ENCODE measurements at regions not wholly inside any gene's neighbourhood (a gene's known extent, or its start where the extent isn't known, plus 50 kb on each side); places are given as distances from the start of the nearest gene placed in this dataset.
"Not testable (repeated sequence)": the region's sequence is repeated elsewhere in the genome, so short reads cannot be mapped to it uniquely, and the experiment has no call there.

- DNase-seq (no peak), ATAC-seq (ENCODE audit: poor library complexity) (no peak)
- intact Hi-C loops (cut with DNase I) = no loop called here
Measured at GRCh38 chr9:31364171-31364570, 1020.3 kb upstream of the ACO1 start.

- ATAC-seq (ENCODE audit: poor library complexity) (no peak), DNase-seq (no peak)
- intact Hi-C loops (cut with DNase I) = no loop called here
Measured at GRCh38 chr9:31372799-31373587, 1011.5 kb upstream of the ACO1 start.

GRCh38 chr9:31377358-31377757 lies 1007.1 kb upstream of the ACO1 start:
- DNase-seq = no peak

GRCh38 chr9:31388660-31389059 lies 995.8 kb upstream of the ACO1 start:
- ATAC-seq (ENCODE audit: poor library complexity) = no peak
- no peak for DNase-seq
- intact Hi-C loops (cut with DNase I) = no loop called here

More at GRCh38 chr9:31377358-31377757, 1007.1 kb upstream of the ACO1 start:
- intact Hi-C loops (cut with DNase I) = no loop called here
- ATAC-seq (ENCODE audit: poor library complexity) = no peak

- intact Hi-C loops (cut with DNase I) = no loop called here
- DNase-seq (no peak), ATAC-seq (ENCODE audit: poor library complexity) (no peak)
Measured at GRCh38 chr9:31389075-31389474, 995.4 kb upstream of the ACO1 start.

GRCh38 chr9:31390403-31391025 lies 993.9 kb upstream of the ACO1 start:
- intact Hi-C loops (cut with DNase I) = no loop called here
- DNase-seq (no peak), ATAC-seq (ENCODE audit: poor library complexity) (no peak)

GRCh38 chr9:31393240-31393639 lies 991.2 kb upstream of the ACO1 start:
- intact Hi-C loops (cut with DNase I) = no loop called here
- ATAC-seq (ENCODE audit: poor library complexity) (no peak), DNase-seq (no peak)

GRCh38 chr9:31394015-31394473 lies 990.4 kb upstream of the ACO1 start:
- ATAC-seq (ENCODE audit: poor library complexity) = peak; percentile 66
- no peak for DNase-seq
- intact Hi-C loops (cut with DNase I) = no loop called here

- intact Hi-C loops (cut with DNase I) = no loop called here
- ATAC-seq (ENCODE audit: poor library complexity) (no peak), DNase-seq (no peak)
Measured at GRCh38 chr9:31412081-31412480, 972.4 kb upstream of the ACO1 start.

- DNase-seq (no peak), ATAC-seq (ENCODE audit: poor library complexity) (no peak)
- intact Hi-C loops (cut with DNase I) = no loop called here
Measured at GRCh38 chr9:31415164-31415563, 969.3 kb upstream of the ACO1 start.

GRCh38 chr9:31418419-31418818 lies 966.0 kb upstream of the ACO1 start:
- DNase-seq (no peak), ATAC-seq (ENCODE audit: poor library complexity) (no peak)
- intact Hi-C loops (cut with DNase I) = no loop called here

- DNase-seq; intact Hi-C loops (cut with DNase I); ATAC-seq (ENCODE audit: poor library complexity): not testable (repeated sequence)
Measured at GRCh38 chr9:31443630-31444457, 940.6 kb upstream of the ACO1 start.

GRCh38 chr9:31445357-31445756 lies 939.1 kb upstream of the ACO1 start:
- intact Hi-C loops (cut with DNase I) = no loop called here
- DNase-seq = no peak

GRCh38 chr9:31445960-31446359 lies 938.5 kb upstream of the ACO1 start:
- intact Hi-C loops (cut with DNase I) = no loop called here
- DNase-seq (no peak), ATAC-seq (ENCODE audit: poor library complexity) (no peak)

More at GRCh38 chr9:31445357-31445756, 939.1 kb upstream of the ACO1 start:
- ATAC-seq (ENCODE audit: poor library complexity) = no peak

- intact Hi-C loops (cut with DNase I) = no loop called here
- DNase-seq (no peak), ATAC-seq (ENCODE audit: poor library complexity) (no peak)
Measured at GRCh38 chr9:31467075-31467474, 917.4 kb upstream of the ACO1 start.

- ATAC-seq (ENCODE audit: poor library complexity) (no peak), DNase-seq (no peak)
Measured at GRCh38 chr9:31470051-31470450, 914.4 kb upstream of the ACO1 start.

GRCh38 chr9:31471010-31471409 lies 913.4 kb upstream of the ACO1 start:
- DNase-seq (no peak), ATAC-seq (ENCODE audit: poor library complexity) (no peak)
- intact Hi-C loops (cut with DNase I) = no loop called here

More at GRCh38 chr9:31470051-31470450, 914.4 kb upstream of the ACO1 start:
- intact Hi-C loops (cut with DNase I) = no loop called here

GRCh38 chr9:31486630-31487029 lies 897.8 kb upstream of the ACO1 start:
- intact Hi-C loops (cut with DNase I) = no loop called here
- DNase-seq (no peak), ATAC-seq (ENCODE audit: poor library complexity) (no peak)

GRCh38 chr9:31490551-31491106 lies 893.8 kb upstream of the ACO1 start:
- intact Hi-C loops (cut with DNase I) = no loop called here
- no peak for DNase-seq
- ATAC-seq (ENCODE audit: poor library complexity) = no peak

All from Right ventricle myocardium superior (tissue), 1 donor.